Heart right ventricle (tissue), 16 donors: ENCODE measurements at regions not wholly inside any gene's neighbourhood (a gene's known extent, or its start where the extent isn't known, plus 50 kb on each side); places are given as distances from the start of the nearest gene placed in this dataset.

Source experiments
- ATAC-seq, 8 donors: fragments of 200-7000 bp; cut with Tn5 transposase; one replicate each; pipeline ENCODE4 v1.9.1; 2020; ENCODE audit warnings: mild to moderate bottlenecking in 8 of 8, moderate library complexity in 8 of 8, moderate number of reproducible peaks in 1 of 8
- DNase-seq, 2 donors: peaks; one replicate each; pipeline ENCODE4 v3.0.0-alpha.2; 2020
- H3K27ac ChIP-seq, 10 donors: fragments of 200-600 bp; sonication (generic) in 2 of 10; one replicate each; pipeline versions ENCODE4 v1.5.0 to v1.8.0; 2020 to 2022; ENCODE audit warnings: mild to moderate bottlenecking in 3 of 10
- H3K27me3 ChIP-seq, 7 donors: fragments of 200-600 bp; one replicate each; pipeline ENCODE4 v1.8.0; 2021 to 2022; ENCODE audit warnings: mild to moderate bottlenecking in 2 of 7
- H3K36me3 ChIP-seq, 9 donors: fragments of 200-600 bp; sonication (generic) in 1 of 9; one replicate each; pipeline versions ENCODE4 v1.5.0 to v1.8.0; 2020 to 2022; ENCODE audit warnings: mild to moderate bottlenecking in 2 of 9
- H3K4me1 ChIP-seq, 9 donors: fragments of 200-600 bp; sonication (generic) in 1 of 9; one replicate each; pipeline versions ENCODE4 v1.5.0 to v1.8.0; 2020 to 2022; ENCODE audit warnings: mild to moderate bottlenecking in 4 of 9
- H3K4me3 ChIP-seq, 10 donors: fragments of 200-600 bp; sonication (generic) in 2 of 10; one replicate each; pipeline versions ENCODE4 v1.5.0 to v1.8.0; 2020 to 2022; ENCODE audit warnings: mild to moderate bottlenecking in 7 of 10, moderate library complexity in 2 of 10
- H3K9me3 ChIP-seq, 11 donors: fragments of 200-600 bp in 10 of 11; sonication (generic) in 2 of 11; one replicate each; pipeline versions ENCODE4 v1.5.0 to v1.8.0; 2013 to 2022; ENCODE audit warnings: mild to moderate bottlenecking in 2 of 11, control low read depth in 1 of 11, moderate library complexity in 1 of 11
- WGBS, 2 donors: extraction: QIAGEN DNeasy Blood & Tissue Kit; methylation state at CpG; one replicate each; pipeline ENCODE4 v1.1.7; 2013; ENCODE audit warnings: inconsistent platforms in 1 of 2; 5-methylcytosine and 5-hydroxymethylcytosine counted together
- intact Hi-C, 10 donors: fragments of 100-400 bp; cut with DNase I; formaldehyde crosslinking; loops; one replicate each; pipeline versions ENCODE4 v1.11.1 to v1.14.2; 2022
- TF ChIP-seq, protein P1 (sequence below), 9 donors: fragments of 200-600 bp; sonication (generic) in 2 of 9; IDR thresholded peaks; one replicate each; pipeline versions ENCODE4 v1.5.0 to v1.8.0; 2021 to 2022; ENCODE audit warnings: antibody characterized with exemption in 9 of 9, mild to moderate bottlenecking in 5 of 9, moderate library complexity in 1 of 9
- donor health status: Arrhythmogenic right ventricular cardiomyopathy.
- donor health status: ischemic (EF 13 %, LVEDD 7.1; RV severe dilation, severe dysfunction).
- donor health status: healthy with polysubstance abuse.
- donor health status: DM: no; HTN: yes; CAD: no.
- donor health status: DM: no; HTN: no; CAD: no.
- donor health status: ischemic (EF 25% LVEDD 6.9; RV normal size, moderate dysfunction).
- donor health status: ischemic (EF 25% LVEDD 5.7; RV mildly dilated, moderate dysfunction).
- donor health status: healthy.
- donor health status: DM: yes; HTN: yes; CAD: no.
- donor health status: Ischemic cardiomyopathy.
- donor health status: ischemic (EF 35%, LVEDD 5.7; RV mildly dilated, moderate dysfunction).
- donor health status: nonischemic (EF 11% LVEDD 7.7; RV severe dilation, severe dysfunction).
- donor health status: DM: yes; HTN: yes; CAD: no.
- donor health status: PGD.
- donor health status: ischemic (EF 29% LVEDD 5.4; RV normal size, mild dysfunction).
- donor health status: nonischemic (EF 23%, LVEDD 6.1; RV moderate dilation, normal function).

DNA sequence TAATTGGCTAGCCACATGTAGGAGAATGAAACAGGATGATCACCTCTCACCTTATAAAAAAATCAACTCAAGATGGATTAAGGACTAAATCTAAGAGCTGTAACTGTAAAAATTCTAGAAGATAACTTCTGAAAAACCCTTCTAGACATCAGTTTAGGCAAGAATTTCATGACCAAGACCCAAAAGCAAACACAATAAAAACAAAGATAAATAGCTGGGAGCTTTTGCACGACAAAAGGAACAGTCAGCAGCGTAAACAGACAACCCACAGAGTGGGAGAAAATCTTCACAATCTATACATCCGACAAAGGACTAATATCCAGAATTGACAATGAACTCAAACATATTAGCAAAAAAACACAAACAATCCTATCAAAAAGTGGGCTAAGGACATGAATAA is 316.3 kb downstream of the METTL4 start:
- Histone ChIP-seq H3K27me3 (no peaks in the 10 kb centered on the region), H3K4me1 (no peaks in the 10 kb centered on the region), H3K4me3 (no peak overlapping the region), H3K27ac (no peak overlapping the region), H3K36me3 (no peaks in the 10 kb centered on the region), H3K9me3 (peaks cover 0 to 27% (median 0%) of the 10 kb centered on the region in 11 donors)
- DNase-seq (no peak), ATAC-seq (no peak)
- 80 to 87% methylated on average over 3 of the region's 3 CpGs for WGBS, 2 donors
- TF ChIP-seq, protein P1, sequence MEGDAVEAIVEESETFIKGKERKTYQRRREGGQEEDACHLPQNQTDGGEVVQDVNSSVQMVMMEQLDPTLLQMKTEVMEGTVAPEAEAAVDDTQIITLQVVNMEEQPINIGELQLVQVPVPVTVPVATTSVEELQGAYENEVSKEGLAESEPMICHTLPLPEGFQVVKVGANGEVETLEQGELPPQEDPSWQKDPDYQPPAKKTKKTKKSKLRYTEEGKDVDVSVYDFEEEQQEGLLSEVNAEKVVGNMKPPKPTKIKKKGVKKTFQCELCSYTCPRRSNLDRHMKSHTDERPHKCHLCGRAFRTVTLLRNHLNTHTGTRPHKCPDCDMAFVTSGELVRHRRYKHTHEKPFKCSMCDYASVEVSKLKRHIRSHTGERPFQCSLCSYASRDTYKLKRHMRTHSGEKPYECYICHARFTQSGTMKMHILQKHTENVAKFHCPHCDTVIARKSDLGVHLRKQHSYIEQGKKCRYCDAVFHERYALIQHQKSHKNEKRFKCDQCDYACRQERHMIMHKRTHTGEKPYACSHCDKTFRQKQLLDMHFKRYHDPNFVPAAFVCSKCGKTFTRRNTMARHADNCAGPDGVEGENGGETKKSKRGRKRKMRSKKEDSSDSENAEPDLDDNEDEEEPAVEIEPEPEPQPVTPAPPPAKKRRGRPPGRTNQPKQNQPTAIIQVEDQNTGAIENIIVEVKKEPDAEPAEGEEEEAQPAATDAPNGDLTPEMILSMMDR (IDR thresholded peaks at IDR 0.05): no peak
- intact Hi-C loops: no loop called here

DNA sequence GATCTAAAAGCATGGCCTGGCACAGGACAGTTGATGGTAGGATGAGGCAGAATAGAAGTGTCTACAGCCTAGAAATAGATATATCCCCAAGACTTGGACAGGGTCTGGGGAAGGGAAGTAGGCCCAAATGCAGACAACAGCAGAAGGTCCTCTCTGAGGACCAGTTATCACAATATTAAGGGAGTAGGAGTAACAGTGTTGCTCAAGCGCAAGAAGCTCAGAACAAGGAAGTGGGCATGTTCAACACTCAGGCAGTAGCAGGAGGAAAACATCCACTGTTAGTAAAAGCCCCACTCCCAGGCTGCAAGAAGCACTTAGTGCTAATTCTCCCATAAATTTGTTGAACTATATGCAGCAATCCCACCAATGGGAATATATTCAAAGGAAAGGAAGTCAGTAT is 314.7 kb downstream of the METTL4 start:
- DNase-seq (no peak), ATAC-seq (no peak)
- WGBS, 2 donors: 82 to 89% methylated on average over 1 of the region's 1 CpG
- Histone ChIP-seq H3K27ac (no peak overlapping the region), H3K4me1 (no peaks in the 10 kb centered on the region), H3K27me3 (no peaks in the 10 kb centered on the region), H3K4me3 (no peak overlapping the region), H3K36me3 (no peaks in the 10 kb centered on the region), H3K9me3 (peaks cover 0 to 27% (median 0%) of the 10 kb centered on the region in 11 donors)
- TF ChIP-seq, protein P1 (IDR thresholded peaks at IDR 0.05): no peak
- intact Hi-C loops: no loop called here

DNA sequence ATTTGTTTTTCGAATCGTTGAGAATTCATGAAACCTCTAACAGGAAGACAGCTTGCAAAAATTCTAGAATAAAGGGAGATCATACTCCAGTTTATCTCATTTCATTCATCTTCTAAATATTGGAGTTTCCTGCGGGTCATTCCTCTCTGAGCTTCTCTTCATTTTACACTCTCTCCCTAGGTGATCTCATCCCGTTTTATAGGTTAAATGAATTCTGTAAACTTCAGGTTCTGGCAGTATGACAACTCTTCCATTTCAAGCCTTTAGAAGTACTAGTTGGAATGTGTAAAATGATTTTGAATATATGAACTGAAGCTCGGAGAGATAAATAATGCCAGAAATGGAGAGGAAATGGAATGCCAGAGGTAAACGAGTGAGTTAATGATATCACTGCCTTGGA is 312.4 kb downstream of the METTL4 start:
- no peak overlapping the region for H3K4me3 ChIP-seq
- intact Hi-C loops: no loop called here

DNA sequence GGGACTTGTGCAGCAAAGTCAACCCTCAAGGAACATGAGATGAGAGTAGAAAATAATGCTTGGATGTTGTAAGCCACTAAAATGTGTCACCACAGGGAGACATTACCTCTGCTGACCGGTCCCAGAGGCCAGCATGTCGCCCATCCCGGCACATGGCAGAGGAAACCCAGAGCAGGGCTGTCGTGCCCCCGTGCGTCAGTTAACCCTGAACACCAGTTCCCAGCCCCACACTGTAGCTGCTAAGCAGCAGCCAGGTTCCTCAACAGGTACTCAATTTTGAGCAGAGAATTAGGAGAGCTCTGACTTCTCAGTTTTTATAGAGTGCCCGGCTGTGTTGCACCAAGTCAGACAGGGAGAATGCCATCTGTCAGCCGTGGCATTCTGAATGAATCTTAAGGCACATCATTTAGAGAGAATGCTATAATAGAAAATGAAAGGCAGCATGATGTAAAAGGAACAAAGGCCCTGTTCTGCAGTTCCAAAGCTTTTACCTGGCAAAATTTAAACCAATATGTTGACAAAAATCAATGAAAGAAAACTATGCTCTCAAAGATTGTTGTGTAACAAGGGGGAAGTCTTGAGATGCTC is 307.9 kb downstream of the METTL4 start:
- TF ChIP-seq, protein P1 (IDR thresholded peaks at IDR 0.05): no peak
- ATAC-seq: no peak
- Histone ChIP-seq H3K27me3 (peaks cover 0 to 8% (median 3%) of the 10 kb centered on the region in 7 donors), H3K4me3 (no peak overlapping the region), H3K9me3 (no peaks in the 10 kb centered on the region), H3K36me3 (no peaks in the 10 kb centered on the region), H3K27ac (no peak overlapping the region), H3K4me1 (no peaks in the 10 kb centered on the region)
- no peak for DNase-seq
- 81 to 85% methylated on average over 8 of the region's 8 CpGs for WGBS, 2 donors
- intact Hi-C loops: no loop called here

More for the DNA sequence above, 312.4 kb downstream of the METTL4 start:
- Histone ChIP-seq H3K9me3 (peaks cover 0 to 25% (median 0%) of the 10 kb centered on the region in 11 donors), H3K27ac (no peak overlapping the region), H3K36me3 (no peaks in the 10 kb centered on the region), H3K27me3 (no peaks in the 10 kb centered on the region), H3K4me1 (no peaks in the 10 kb centered on the region)
- TF ChIP-seq, protein P1 (IDR thresholded peaks at IDR 0.05): no peak
- no peak for DNase-seq
- ATAC-seq: no peak
- 66 to 69% methylated on average over 6 of the region's 6 CpGs for WGBS, 2 donors
